ENCODE measurements at regions not wholly inside any gene's neighbourhood (a gene's known extent, or its start where the extent isn't known, plus 50 kb on each side); places are given as distances from the start of the nearest gene placed in this dataset.

DNA sequence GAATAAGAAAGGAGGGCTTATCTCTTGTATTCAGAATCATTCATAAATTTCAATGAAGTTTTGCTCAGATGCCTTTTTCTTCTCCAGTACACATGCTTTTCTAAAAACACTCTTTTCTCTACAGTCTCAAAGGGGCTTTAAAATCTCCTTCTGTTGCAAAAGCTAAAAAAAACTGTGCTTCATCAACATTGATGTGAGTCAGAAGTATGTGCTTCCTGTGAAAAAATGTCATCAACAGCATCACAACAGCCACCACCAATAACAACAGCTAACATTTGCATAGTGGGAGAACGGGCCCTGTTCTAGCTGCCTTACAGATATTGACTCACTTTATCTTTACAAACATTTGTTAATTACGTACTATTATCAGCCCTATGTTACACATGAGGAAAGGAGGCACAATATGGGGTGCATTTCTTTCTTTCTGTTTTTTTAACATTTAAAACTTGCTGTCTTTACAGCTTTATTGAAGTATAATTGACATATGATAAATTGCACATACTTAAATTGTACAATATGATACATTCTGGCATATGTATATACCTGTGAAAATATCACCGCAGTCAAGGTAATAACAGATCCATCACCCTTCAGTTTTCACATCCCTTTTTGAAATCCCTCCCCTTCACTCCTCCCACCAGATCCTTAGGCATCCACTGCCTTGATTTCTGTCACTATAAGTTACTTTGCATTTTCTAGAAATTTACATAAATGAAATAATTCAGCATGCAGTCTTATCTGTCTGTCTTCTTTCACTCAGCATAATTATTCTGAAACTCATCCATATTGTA lies 1605.4 kb upstream of the LRRTM3 start:
- DNase-seq, result no peak

DNA sequence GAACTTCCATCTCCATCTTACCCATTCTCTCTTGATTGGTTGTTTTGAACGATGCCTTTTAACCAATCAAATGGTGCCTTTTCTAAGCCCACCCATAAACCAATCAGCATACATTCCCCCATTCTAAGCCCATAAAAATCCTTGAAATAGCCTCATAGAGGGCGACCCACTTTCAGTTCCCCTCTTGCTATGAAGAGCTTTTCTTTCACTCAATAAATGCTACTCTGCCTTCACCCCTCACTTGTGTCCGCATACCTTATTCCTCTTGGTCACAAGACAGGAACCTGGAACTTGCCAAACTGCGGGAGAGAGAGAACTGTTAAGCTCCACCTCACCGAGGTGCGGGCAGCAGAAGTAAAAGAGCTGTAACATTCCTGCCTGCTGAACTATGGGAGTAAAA lies 1602.0 kb upstream of the LRRTM3 start:
- DNase-seq, result no peak

DNA sequence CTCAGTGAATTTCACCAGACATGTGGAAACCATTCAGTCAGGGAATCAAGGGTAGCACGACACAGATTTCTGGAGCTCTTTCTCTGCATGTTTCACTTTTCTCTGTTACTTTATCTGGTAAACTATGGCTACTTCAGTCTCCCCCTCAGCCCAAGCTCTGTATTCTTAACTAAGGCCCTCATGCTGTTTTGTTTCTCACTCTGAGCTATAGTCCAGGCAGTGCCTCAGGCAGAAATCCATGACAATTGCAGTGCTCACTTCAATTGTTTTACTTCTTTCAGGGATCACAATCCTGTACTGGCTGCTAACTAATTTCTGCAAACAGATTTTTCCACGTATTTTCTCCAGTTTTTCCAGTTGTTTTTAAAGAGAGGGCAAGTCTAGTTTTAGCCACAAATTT lies 1599.9 kb upstream of the LRRTM3 start:
- no peak for DNase-seq

DNA sequence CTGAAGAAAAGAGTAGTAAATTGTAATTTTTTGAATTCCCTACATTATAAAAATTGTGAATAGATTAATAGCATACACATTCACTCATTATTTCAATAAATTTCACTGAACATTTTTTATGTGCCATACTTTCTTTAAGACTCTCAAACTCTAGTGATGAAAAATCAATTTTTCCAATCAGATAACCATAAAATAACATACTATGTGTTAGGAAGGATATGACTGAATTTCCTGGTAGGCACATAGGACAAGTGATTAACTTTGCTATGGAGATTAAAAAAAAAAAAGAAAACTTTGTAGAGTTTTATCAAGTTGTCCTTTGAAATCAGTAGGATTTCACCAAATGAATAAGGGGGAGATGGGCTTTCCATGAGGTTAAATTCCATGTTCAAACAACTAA lies 1597.3 kb upstream of the LRRTM3 start:
- DNase-seq, result no peak

DNA sequence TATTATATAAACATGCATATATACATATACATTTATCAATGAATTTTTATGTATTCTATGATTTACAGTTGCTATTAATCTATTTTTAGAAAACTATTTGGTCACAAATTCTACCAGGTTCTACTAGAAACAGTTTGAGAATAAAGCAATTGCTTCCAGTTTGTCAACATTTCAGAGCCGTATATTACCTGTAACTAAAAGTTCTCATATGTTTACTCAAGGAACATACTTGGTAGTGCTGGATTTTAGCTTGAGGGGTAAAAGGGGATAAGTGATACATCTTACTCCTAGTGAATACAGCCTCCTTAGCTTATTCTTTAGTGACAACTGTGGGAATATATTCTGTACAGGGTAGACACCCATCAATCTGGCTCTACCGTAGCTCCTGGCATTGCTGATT lies 1590.5 kb upstream of the LRRTM3 start:
- DNase-seq, result no peak

DNA sequence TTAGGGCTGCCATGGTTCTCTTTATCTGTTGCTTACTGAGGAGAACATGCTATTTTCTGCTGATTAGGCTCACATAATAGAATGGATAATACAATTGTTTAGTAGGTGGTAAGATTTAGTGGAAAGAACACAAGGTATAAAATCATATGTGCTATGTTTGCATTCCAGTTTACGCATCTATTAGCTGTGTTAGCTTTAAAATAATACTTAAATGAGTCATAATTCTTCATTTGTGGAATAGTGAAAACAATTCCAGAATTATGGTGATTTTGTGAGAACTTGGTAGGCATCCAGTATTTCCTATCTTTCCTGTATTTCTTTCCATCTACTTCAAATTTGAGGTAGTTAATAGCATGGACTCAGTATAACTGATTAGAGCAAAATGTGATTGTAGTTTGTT lies 1585.5 kb upstream of the LRRTM3 start:
- no peak for DNase-seq

DNA sequence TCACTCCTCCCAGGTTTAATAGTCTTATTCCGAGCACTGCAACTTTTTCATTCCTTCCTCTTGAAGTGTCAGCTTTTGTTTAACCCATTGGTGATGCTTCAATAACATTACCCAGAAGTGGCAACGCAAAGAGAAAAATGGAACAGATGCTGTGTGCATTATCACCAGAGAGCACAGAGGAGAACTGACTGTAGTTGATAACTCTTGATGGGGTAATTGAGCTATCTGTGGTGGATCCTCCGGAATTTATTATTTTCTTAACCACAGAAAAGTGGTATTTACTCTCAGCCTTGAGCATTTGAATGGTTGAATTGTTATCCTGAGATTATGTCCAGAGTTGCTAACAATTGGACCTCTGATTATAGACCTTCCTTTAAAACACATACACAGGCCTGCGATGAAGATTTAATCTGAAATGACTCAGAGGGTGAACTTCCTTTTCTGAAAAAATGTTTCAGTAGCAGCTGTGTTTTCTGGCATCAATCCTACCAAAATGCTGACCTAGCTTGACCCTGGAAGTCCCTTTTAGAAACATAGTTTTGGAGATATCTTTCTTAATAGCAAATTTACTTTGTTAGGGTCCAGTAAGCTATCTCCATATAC lies 1584.4 kb upstream of the LRRTM3 start:
- DNase-seq, result peak; percentile 48

DNA sequence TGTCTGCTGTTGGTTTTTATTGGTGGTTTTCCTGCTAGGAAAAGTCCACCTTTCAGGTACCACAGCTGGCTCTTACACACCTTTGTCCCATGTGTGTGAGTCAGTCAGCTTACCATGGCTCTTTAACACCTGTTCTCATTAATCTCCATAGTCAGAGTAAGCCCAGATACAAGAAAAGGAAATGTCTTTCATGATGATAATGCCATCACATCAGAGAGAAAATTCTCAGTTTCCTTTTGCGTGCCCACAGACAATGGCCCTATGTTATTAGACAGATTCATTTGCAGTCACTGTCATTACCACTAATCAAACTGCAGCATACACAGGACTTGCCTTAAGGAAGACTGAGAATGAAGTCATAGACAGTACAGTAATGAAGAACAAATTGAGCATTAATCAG lies 1583.6 kb upstream of the LRRTM3 start:
- no peak for DNase-seq

DNA sequence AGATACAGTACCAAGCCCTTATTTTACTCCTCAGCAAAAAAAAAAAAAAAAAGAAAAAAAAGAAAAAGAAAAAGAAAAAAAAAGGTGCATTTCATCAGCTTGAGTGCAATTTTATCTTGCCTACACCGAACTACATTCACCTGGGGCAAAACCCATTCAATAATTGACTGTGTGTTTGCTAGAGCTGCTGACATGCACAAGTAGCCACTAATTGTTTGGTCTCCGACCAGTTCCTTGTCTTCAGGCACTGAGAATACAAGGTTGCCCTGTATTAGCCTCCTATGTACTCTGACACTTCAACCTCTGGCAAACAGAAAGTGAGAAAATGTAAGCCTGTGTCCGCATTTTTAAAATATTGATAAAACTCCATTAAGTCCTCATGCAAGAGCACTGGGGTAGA lies 1579.4 kb upstream of the LRRTM3 start:
- no peak for DNase-seq

DNA sequence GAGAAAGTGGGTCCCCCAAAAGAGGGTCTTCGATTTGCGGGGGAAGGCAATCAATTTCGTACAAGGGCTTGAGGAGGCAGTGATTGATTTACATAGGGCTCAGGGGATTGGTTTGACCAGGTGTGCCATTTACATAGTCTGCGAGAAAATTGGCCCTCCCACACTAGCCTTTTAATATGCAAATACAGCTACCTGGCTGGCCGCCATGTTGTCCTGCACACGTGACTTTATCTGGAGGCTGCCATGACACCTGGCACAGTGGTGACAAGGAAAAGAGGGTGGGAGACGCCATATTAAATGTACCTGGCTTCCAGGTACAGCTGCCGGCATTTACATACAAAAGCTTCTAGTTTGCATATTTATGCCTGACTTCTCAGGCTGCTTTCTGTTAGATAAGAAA lies 1577.2 kb upstream of the LRRTM3 start:
- DNase-seq, result no peak

DNA sequence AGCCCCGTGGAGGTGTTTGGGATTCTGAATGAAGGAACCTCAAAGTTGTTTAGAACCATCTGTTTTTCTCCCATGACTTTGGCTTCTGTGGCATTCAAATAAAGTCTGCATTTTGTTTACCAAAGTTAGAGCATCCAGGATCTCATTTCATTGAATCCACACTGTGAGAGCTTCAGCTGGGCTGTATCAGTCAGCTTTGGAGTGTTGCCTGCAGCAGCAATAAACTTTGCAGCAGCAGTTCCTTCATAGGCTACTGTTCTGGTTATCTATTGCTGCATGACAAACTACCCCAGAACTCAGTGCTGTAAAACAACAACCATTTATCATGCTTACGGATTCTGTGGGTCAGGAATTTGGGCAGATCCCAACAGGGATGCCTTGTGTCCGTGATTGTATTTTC lies 1575.2 kb upstream of the LRRTM3 start:
- no peak for DNase-seq

DNA sequence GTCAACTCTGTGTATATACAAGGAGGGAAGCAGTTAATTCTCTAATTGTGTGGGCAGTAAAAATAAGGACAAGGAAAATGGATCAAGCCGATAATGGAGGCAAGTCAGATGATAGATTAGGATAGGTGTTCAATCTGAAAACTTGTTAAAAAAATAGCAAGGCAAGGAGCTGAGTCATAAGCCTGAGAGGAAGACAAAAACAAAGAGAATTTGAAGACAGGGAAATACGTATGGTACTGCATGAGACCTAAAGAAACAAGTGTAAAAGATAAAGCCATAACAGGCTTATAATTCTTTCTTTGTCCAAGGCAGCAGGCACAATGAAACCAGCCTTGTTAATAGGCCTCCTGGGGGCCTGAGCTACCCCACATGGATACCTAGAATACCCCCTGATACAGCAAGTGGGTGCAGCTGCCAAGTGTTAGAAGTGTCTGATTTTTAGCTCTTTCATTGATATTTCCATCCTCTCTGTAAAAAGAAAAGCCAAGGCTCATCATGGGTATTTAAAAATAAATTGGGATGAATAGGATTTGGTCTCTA lies 1570.6 kb upstream of the LRRTM3 start:
- DNase-seq, result no peak

DNA sequence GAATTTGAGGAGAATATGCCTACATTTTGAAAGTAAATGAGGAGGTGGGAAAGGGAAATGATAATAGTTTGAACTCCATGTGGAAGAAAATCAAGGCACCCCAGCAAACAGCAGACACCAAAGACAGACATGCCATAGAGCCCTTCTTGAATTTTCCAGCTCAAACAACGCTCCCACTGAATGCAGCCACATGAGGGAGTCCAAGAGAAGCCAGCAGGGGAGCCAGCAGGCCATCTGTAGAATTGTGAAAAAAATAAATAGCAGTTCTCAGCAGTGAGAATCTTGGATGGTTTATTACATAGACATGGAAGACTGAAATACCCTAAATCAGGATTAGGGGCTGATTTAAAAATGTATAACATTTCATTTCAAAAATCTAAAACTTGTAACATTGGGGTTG lies 1567.3 kb upstream of the LRRTM3 start:
- DNase-seq, result peak; percentile 35

DNA sequence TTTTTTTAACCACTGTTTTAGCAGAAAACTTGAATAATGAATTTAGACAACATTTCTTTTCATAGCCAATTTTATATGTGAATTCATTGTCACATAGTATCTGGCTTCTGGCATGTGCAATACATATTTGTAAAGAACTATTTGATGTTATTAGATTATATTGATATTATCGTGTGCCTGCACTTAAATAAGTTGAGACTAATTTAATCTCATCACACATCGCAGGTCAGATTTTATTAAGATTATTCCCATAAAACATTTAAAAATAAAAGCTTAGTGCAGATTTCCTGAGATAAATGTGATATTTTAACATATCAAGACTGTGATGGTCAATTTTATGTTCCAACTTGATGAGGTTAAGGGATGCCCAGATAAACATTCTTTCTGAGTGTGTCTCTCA lies 1565.3 kb upstream of the LRRTM3 start:
- no peak for DNase-seq

DNA sequence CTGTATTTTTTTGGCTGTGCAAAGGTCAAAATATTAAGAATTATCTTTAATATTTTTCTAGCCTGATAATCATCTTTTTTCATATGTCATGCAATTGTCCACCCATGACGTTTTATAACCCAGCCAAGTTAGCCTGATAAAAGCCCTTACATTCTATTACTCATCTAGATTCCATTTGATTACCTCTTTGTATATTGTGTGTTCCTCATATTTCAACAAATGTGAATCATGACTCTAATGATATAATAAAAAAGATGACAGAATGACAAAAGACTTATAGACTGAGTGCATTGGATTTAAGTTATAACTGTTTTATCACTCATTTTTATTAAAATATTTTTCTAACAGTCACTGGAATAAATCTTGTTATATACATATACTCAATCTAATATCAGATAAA lies 1560.0 kb upstream of the LRRTM3 start:
- peak; percentile 2 for DNase-seq

DNA sequence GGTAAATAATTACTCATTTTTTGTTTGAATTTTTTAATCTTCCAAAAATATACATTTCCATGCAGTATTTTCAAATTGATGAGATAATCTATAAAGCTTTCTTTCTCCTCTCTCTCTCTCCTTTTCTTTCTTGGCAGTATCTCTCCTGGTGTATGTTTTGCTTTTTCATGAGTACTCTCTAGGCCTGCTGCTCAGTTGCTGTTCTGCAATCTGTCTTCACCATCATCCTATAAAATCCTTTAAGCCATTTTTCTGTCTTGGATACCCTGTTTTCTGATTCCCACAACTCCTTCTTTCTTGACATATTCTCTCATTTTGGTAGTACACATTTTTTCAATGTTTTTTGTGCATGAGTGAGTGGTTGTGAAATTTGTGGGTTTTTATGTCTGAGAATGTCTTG lies 1558.1 kb upstream of the LRRTM3 start:
- no peak for DNase-seq

DNA sequence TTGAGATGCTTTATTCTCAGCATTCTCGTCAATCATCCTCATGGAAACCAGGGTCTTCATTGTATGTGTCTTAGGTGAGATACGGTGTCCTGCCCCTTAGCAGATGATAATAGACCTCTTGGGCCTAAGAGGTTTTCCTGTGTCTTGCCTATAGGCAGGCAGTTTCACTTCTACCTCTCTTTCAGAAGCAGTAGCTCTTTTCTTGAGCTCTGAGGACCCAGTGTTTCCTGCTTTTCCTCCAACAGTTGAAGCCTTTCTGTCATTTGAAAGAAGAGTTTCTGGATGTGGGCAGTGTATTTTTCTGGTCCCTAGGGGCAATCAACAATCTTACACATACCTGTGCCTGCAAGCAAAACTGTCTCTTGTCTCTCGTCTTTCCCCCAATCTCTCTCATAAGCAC lies 1550.3 kb upstream of the LRRTM3 start:
- DNase-seq, result no peak

DNA sequence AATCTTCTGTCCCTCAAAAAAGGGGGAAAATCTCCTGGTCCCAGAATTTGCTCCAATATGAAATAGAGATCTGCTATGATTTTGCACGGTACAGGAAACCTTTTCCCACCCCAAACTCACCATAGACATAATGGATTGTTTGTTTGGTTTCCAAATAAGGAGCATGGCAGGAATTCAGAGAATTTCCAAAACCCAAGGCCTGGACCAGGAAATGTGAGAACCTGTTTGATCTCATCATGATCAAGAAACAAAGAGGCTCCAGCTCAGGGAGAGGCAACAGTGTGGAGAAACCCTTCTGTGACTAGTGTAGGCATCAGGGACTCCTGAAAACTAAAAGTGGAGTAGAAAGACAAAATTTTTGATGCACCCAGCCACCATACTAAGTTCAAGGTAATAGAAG lies 1548.1 kb upstream of the LRRTM3 start:
- DNase-seq, result no peak

DNA sequence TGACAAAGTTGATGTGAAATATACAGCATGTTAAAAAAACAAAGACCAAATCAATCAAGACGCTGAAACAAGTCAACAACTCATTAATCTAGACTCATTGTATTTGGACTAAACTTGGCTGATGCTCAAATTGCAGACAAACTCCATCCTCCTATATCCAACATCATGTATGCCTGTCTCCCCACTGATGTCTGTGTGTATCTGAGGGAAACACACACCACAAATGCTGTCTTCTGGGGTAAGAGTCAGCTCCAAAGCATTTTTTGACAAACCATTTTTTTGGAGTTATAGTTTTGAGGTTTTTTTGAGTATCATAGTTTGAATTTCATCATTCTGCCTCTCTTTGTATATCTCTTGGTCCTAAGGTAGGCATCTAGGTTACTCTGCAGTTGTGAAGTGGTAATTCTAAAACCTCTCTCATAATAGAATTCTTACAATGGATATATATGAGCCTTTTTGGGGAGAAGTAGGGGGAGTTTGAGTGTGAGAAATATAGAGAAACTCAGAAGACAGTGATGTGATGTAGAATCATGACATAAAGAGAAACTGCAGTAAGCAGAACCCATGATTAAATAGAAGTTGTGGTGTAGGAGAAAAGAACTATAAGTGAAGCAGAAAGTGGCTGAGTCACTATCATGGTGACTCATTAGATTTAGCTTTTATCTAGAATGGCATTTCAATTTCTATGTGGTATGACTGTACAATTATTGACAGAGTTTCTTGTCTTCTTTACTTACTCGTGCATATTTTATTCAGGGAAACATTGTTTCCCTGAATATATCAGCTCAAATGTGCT lies 1531.1 kb upstream of the LRRTM3 start:
- DNase-seq, result peak; percentile 71

DNA sequence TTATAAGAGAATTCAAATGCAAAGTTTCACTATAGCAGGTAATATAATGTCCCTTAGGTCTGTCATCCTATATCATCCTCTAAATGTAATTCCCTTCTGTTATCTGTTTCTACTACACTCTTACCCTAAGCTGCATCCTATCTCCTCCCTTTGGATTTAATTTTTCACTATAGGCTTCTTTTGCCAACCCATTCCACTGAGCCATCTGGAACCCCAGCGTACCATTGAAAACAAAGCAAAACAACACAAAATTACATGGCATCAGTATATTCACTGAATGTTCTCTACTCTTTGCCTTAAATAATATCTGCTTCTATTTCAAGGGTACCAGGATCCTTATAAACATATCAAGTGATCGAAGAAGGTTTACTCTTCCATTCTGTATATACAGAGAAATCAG lies 1530.2 kb upstream of the LRRTM3 start:
- no peak for DNase-seq

DNA sequence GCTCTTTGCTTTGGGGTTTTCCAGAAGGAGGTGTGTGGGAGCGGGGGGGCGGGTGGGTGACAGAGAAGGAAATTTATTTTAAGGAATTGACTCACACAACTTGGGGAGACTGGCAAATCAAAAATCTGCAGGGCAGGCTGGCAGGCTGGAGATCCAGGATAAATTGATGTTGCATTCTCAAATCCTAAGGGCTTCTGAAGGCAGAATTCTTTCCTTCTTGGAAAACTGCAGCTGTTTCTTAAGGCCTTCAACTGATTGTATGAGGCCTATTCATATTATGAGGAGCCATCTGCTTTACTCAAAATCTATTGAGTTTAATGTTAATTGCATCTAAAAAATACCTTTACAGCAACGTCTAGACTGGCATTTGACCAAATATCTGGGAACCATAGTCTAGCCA lies 1528.8 kb upstream of the LRRTM3 start:
- DNase-seq, result peak; percentile 15

DNA sequence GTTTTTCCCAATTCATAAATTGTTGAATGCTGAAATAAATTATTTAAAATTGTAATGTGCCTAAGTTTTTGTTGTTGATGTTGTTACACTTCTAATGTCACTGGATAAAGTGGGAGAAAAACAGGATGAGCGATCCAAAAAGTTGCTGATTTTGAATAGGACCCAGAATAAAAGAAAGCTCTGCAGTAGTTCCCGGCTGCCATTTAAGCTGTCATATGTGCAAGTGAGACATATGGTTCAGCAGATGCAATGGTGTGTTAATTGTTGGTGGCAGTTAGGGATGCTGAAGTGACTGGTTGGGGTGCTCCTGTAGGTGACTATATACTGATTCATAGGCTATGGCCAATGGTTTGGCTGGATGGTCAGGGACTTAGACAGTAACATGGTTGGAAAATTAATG lies 1517.4 kb upstream of the LRRTM3 start:
- DNase-seq, result no peak

DNA sequence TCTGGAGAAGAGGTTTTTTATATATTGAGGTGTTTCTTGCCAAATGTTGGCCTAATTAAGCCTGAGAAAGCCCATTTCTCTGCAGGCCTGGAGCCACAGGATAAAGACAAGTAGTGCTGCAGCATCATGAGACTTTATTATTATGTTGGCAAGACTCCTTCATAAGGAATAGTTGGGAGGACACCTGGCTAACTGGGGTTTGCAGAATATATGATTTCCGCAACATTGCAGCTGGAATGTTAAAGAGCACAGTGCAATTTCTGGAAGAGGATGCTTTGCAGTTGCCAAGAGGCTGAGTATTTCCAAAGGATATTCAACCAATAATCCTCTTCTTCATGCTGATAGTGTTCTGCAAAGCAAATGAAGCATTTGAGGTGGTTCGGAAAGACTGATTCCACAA lies 1512.8 kb upstream of the LRRTM3 start:
- DNase-seq, result no peak

DNA sequence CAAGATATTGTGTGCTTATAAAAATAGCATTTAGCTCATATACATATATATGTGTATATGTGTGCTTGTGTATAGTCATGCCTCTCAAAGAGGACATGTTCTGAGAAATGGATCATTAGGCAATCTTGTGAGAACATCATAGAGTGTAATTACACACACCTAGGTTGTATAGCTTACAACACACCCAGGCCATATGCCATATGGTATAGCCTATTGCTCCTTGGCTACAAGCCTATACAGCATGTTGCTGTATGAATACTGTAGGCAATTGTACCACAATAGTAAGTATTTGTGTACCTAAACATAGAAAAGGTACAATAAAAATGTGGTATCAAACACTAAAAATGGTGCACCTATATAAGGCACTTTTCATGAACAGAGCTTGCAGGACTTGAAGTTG lies 1510.5 kb upstream of the LRRTM3 start:
- DNase-seq, result no peak
